HepG2 (cell line): ENCODE measurements at regions not wholly inside any gene's neighbourhood (a gene's known extent, or its start where the extent isn't known, plus 50 kb on each side); places are given as distances from the start of the nearest gene placed in this dataset.

ENCODE experiments used
- ATAC-seq: fragments of 200-7000 bp; cut with Tn5 transposase; 3 replicates; pipeline ENCODE4 v1.9.1; 2020; ENCODE audit warnings: mild to moderate bottlenecking, moderate library complexity
- BruUV-seq: library from RNA; stranded (reverse); fragments of 400-500 nt; replicated peaks from 2 replicates; lab custom pipeline; 2021; lab: Mats Ljungman, UMichigan
- CTCF ChIA-PET: fragments of 300-600 bp; formaldehyde crosslinking; extraction: SDS; loops from one replicate; lab custom pipeline; 2021; ENCODE audit warnings: low total read pairs, inconsistent platforms, low intra/inter-chr PET ratio; lab: Yijun Ruan, JAX
- POLR2A ChIA-PET: fragments of 350-600 bp; sonication (Branson Sonifier 250); formaldehyde crosslinking; loops from one replicate; lab custom pipeline; 2020; ENCODE audit warnings: antibody characterized with exemption, inconsistent platforms; lab: Yijun Ruan, JAX
- DNase-seq: peaks from one replicate; pipeline ENCODE4 v3.0.0-alpha.2; 2015; ENCODE audit warnings: low spot score
- FAIRE-seq: peaks from 3 replicates; lab custom pipeline; 2011; peaks lifted over from hg19 to GRCh38; lab: Jason Lieb, UNC
- H2AFZ ChIP-seq: one replicate; pipeline ENCODE4 v1.6.1; 2011; ENCODE audit warnings: low read length, inconsistent platforms
- H3K27ac ChIP-seq: fragments of 300-600 bp; 3 replicates; pipeline ENCODE4 v1.8.0; 2011; ENCODE audit warnings: mixed run types, mild to moderate bottlenecking, mixed read lengths, low read length, inconsistent platforms; ENCODE audit not compliant: insufficient read depth; ENCODE audit errors: extremely low read length
- H3K27me3 ChIP-seq, 2 experiments: fragments of 200-600 bp in 1 of 2; 2 replicates in 1 of 2; 3 replicates in 1 of 2; pipeline versions ENCODE4 v1.6.0 to v1.8.0; 2011; ENCODE audit warnings: low read length in 2 of 2, mild to moderate bottlenecking in 2 of 2, moderate library complexity in 2 of 2, inconsistent platforms in 1 of 2; ENCODE audit not compliant: insufficient read depth in 2 of 2, control insufficient read depth in 1 of 2
- H3K36me3 ChIP-seq, 2 experiments: fragments of 200-600 bp in 1 of 2; replicated peaks in 1 of 2; 2 replicates in 1 of 2; 3 replicates in 1 of 2; pipeline versions ENCODE4 v1.5.1 to v1.8.0; 2011; ENCODE audit warnings: low read length in 2 of 2, inconsistent platforms in 1 of 2; ENCODE audit not compliant: insufficient read depth in 2 of 2, control insufficient read depth in 1 of 2
- H3K4me1 ChIP-seq: 2 replicates; pipeline ENCODE4 v1.5.1; 2012; ENCODE audit warnings: low read length, inconsistent platforms; ENCODE audit not compliant: insufficient read depth
- H3K4me2 ChIP-seq: 2 replicates; pipeline ENCODE4 v1.6.0; 2011; ENCODE audit warnings: low read depth, low read length, inconsistent platforms
- H3K4me3 ChIP-seq, 3 experiments: fragments of 200-600 bp in 1 of 3; sonication (generic), shearing (Covaris generic) in 1 of 3; replicated peaks in 1 of 3; 2 replicates each; pipeline ENCODE4 v1.5.1; 2011 to 2016; ENCODE audit warnings: low read length in 3 of 3, inconsistent platforms in 2 of 3, low read depth in 2 of 3, mild to moderate bottlenecking in 2 of 3, control low read depth in 1 of 3, mixed read lengths in 1 of 3; ENCODE audit not compliant: insufficient read depth in 1 of 3
- H3K79me2 ChIP-seq: one replicate; pipeline ENCODE4 v1.6.1; 2011; ENCODE audit warnings: low read length, inconsistent platforms; ENCODE audit not compliant: insufficient read depth
- H3K9ac ChIP-seq: 2 replicates; pipeline ENCODE4 v1.6.0; 2011; ENCODE audit warnings: mild to moderate bottlenecking, low read depth, low read length, inconsistent platforms; ENCODE audit not compliant: insufficient read depth
- H3K9me3 ChIP-seq: 2 replicates; pipeline ENCODE4 v1.5.1; 2012; ENCODE audit warnings: mild to moderate bottlenecking, low read length
- H4K20me1 ChIP-seq: 2 replicates; pipeline ENCODE4 v1.6.0; 2011; ENCODE audit warnings: inconsistent platforms, mild to moderate bottlenecking, low read length, moderate library complexity; ENCODE audit not compliant: insufficient read depth
- CBFB ChIP-seq: sonication (generic); formaldehyde crosslinking; IDR thresholded peaks from 2 replicates; pipeline ENCODE4 v1.4.0; 2020; ENCODE audit warnings: missing genetic modification reagents
- CEBPB ChIP-seq: IDR thresholded peaks from 2 replicates; pipeline ENCODE4 v1.6.1; 2011; ENCODE audit warnings: low read depth, low read length, improper control_type of control experiment, borderline replicate concordance
- CHD4 ChIP-seq: fragments of 200-600 bp; sonication (generic); IDR thresholded peaks from 2 replicates; pipeline ENCODE4 v1.7.0; 2017; ENCODE audit warnings: mild to moderate bottlenecking, low read length, borderline replicate concordance
- FOXA1 ChIP-seq, 2 experiments: fragments of 450-650 bp in 1 of 2; sonication (generic) in 1 of 2; formaldehyde crosslinking in 1 of 2; IDR thresholded peaks; 2 replicates each; pipeline versions ENCODE4 v1.4.0 to v1.6.1; 2016 to 2020; ENCODE audit warnings: missing genetic modification reagents in 1 of 2
- GTF3A ChIP-seq: sonication (generic); formaldehyde crosslinking; conservative IDR thresholded peaks from 2 replicates; pipeline ENCODE4 v1.4.0; 2020; ENCODE audit warnings: mild to moderate bottlenecking, missing genetic modification reagents
- KMT2B ChIP-seq: IDR thresholded peaks from 2 replicates; pipeline ENCODE4 v1.6.1; 2016; ENCODE audit warnings: missing genetic modification reagents, missing compliant biosample characterization
- MED1 ChIP-seq: sonication (generic); formaldehyde crosslinking; IDR thresholded peaks from 2 replicates; pipeline ENCODE4 v1.4.0; 2020; ENCODE audit warnings: missing genetic modification reagents
- MED13 ChIP-seq: sonication (generic); formaldehyde crosslinking; IDR thresholded peaks from 2 replicates; pipeline ENCODE4 v1.5.0; 2020; ENCODE audit warnings: missing genetic modification reagents
- MIER3 ChIP-seq: IDR thresholded peaks from 2 replicates; pipeline ENCODE4 v1.6.1; 2016; ENCODE audit warnings: missing compliant biosample characterization, borderline replicate concordance
- PPARG ChIP-seq: conservative IDR thresholded peaks from 2 replicates; pipeline ENCODE4 v1.6.1; 2016; ENCODE audit warnings: missing biosample characterization, missing genetic modification reagents
- SP4 ChIP-seq: sonication (generic); formaldehyde crosslinking; IDR thresholded peaks from 2 replicates; pipeline ENCODE4 v1.8.1; 2023; ENCODE audit warnings: mild to moderate bottlenecking, missing genetic modification reagents
- YEATS4 ChIP-seq: sonication (generic); formaldehyde crosslinking; IDR thresholded peaks from 2 replicates; pipeline ENCODE4 v1.4.0; 2020; ENCODE audit warnings: missing genetic modification reagents, borderline replicate concordance
- ZBTB7A ChIP-seq: sonication (generic); formaldehyde crosslinking; IDR thresholded peaks from 2 replicates; pipeline ENCODE4 v1.8.0; 2022; ENCODE audit warnings: mild to moderate bottlenecking, missing genetic modification reagents
- ZNF367 ChIP-seq: sonication (generic); formaldehyde crosslinking; IDR thresholded peaks from 2 replicates; pipeline ENCODE4 v1.4.0; 2020; ENCODE audit warnings: missing genetic modification reagents, borderline replicate concordance
- ZNF788 ChIP-seq: sonication (generic); formaldehyde crosslinking; IDR thresholded peaks from 2 replicates; pipeline ENCODE4 v1.5.0; 2020; ENCODE audit warnings: mild to moderate bottlenecking, missing genetic modification reagents, borderline replicate concordance
- ZNF816 ChIP-seq: sonication (generic); formaldehyde crosslinking; IDR thresholded peaks from 2 replicates; pipeline ENCODE4 v1.8.0; 2022; ENCODE audit warnings: missing genetic modification reagents, mild to moderate bottlenecking, borderline replicate concordance
- ZNF83 ChIP-seq: sonication (generic); formaldehyde crosslinking; IDR thresholded peaks from 2 replicates; pipeline ENCODE4 v1.4.0; 2020; ENCODE audit warnings: missing genetic modification reagents, mild to moderate bottlenecking, borderline replicate concordance
- WGBS: methylation state at CpG from one replicate; pipeline ENCODE4 v1.1.6; 2017; ENCODE audit warnings: low lambda C conversion rate; 5-methylcytosine and 5-hydroxymethylcytosine counted together
- in situ Hi-C: cut with HindIII; loops from 2 replicates; pipeline ENCODE4 v1.10.0; 2017; ENCODE audit warnings: low pct_unique_long_range_greater_than_20kb; ENCODE audit not compliant: extremely low pct_ligation_motif_present
- intact Hi-C: fragments of 100-400 bp; cut with micrococcal nuclease; formaldehyde crosslinking; loops from one replicate; pipeline ENCODE4 v1.10.0; 2022; ENCODE audit not compliant: unreplicated experiment
- TF ChIP-seq, protein P1 (sequence below): sonication (generic); formaldehyde crosslinking; IDR thresholded peaks from 2 replicates; pipeline ENCODE4 v1.4.0; 2020; ENCODE audit warnings: missing genetic modification reagents
- TF ChIP-seq, protein P2 (sequence below): sonication (generic); formaldehyde crosslinking; IDR thresholded peaks from 2 replicates; pipeline ENCODE4 v1.4.0; 2020; ENCODE audit warnings: missing genetic modification reagents, borderline replicate concordance
- TF ChIP-seq, protein P3 (sequence below): sonication (generic); formaldehyde crosslinking; IDR thresholded peaks from 2 replicates; pipeline ENCODE4 v1.4.0; 2020; ENCODE audit warnings: mild to moderate bottlenecking, missing genetic modification reagents

DNA sequence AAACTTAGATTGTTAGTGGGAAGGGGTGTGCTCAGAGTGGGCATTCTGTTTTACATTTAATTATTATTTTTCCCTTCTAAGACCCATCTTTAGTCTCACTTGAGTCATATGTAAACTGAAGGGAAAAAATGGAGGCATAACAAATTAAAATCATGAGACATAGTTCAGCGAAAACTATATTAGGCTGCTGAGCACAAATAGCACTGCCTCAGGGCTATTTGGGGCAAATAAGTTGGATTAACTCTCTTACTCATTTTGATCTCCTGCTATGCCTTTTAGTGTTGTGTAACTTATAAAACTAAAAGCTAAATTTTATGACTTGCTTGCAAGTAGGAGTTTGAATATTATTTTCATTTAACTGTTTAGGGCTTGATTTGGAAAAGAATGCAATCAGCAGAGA, 1329.2 kb upstream of the PCDH7 start:
- no peak overlapping the region for H3K4me2 ChIP-seq
- H2AFZ ChIP-seq = no peak overlapping the region
- no peak for TF ChIP-seq MED1 (CRISPR knock-in tag)
- TF ChIP-seq ZNF367 (CRISPR knock-in tag) = no peak
- TF ChIP-seq ZNF83 (CRISPR knock-in tag) = no peak
- TF ChIP-seq CBFB (CRISPR knock-in tag) = no peak
- TF ChIP-seq ZBTB7A (CRISPR knock-in tag) = no peak
- TF ChIP-seq GTF3A = no peak
- no peak for TF ChIP-seq MED13 (CRISPR knock-in tag)
- TF ChIP-seq, protein P1, sequence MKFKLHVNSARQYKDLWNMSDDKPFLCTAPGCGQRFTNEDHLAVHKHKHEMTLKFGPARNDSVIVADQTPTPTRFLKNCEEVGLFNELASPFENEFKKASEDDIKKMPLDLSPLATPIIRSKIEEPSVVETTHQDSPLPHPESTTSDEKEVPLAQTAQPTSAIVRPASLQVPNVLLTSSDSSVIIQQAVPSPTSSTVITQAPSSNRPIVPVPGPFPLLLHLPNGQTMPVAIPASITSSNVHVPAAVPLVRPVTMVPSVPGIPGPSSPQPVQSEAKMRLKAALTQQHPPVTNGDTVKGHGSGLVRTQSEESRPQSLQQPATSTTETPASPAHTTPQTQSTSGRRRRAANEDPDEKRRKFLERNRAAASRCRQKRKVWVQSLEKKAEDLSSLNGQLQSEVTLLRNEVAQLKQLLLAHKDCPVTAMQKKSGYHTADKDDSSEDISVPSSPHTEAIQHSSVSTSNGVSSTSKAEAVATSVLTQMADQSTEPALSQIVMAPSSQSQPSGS = no peak
- no peak for TF ChIP-seq CEBPB
- no peak for TF ChIP-seq YEATS4 (CRISPR knock-in tag)
- TF ChIP-seq, protein P2, sequence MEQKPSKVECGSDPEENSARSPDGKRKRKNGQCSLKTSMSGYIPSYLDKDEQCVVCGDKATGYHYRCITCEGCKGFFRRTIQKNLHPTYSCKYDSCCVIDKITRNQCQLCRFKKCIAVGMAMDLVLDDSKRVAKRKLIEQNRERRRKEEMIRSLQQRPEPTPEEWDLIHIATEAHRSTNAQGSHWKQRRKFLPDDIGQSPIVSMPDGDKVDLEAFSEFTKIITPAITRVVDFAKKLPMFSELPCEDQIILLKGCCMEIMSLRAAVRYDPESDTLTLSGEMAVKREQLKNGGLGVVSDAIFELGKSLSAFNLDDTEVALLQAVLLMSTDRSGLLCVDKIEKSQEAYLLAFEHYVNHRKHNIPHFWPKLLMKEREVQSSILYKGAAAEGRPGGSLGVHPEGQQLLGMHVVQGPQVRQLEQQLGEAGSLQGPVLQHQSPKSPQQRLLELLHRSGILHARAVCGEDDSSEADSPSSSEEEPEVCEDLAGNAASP (CRISPR knock-in tag) = no peak
- TF ChIP-seq ZNF816 (CRISPR knock-in tag) = no peak
- TF ChIP-seq PPARG (CRISPR knock-in tag) = no peak
- TF ChIP-seq MIER3 (CRISPR knock-in tag) = no peak
- TF ChIP-seq, protein P3, sequence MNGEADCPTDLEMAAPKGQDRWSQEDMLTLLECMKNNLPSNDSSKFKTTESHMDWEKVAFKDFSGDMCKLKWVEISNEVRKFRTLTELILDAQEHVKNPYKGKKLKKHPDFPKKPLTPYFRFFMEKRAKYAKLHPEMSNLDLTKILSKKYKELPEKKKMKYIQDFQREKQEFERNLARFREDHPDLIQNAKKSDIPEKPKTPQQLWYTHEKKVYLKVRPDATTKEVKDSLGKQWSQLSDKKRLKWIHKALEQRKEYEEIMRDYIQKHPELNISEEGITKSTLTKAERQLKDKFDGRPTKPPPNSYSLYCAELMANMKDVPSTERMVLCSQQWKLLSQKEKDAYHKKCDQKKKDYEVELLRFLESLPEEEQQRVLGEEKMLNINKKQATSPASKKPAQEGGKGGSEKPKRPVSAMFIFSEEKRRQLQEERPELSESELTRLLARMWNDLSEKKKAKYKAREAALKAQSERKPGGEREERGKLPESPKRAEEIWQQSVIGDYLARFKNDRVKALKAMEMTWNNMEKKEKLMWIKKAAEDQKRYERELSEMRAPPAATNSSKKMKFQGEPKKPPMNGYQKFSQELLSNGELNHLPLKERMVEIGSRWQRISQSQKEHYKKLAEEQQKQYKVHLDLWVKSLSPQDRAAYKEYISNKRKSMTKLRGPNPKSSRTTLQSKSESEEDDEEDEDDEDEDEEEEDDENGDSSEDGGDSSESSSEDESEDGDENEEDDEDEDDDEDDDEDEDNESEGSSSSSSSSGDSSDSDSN = no peak
- TF ChIP-seq KMT2B = no peak
- no peak for TF ChIP-seq ZNF788 (CRISPR knock-in tag)
- no peak for TF ChIP-seq SP4 (CRISPR knock-in tag)
- TF ChIP-seq CHD4 = no peak
- TF ChIP-seq FOXA1 (IDR thresholded peaks at IDR 0.05) = no peak
- TF ChIP-seq FOXA1 (CRISPR knock-in tag; IDR thresholded peaks at IDR 0.05) = no peak
- no peaks in the 10 kb centered on the region for H3K79me2 ChIP-seq
- FAIRE-seq (no peak), DNase-seq (no peak), ATAC-seq (no peak)
- intact Hi-C loops (no loop called here), in situ Hi-C loops (no loop called here)
- BruUV-seq = no TSS peak
- H3K9me3 ChIP-seq = peaks cover 88% of the 10 kb centered on the region
- H3K27ac ChIP-seq = no peak overlapping the region
- H3K36me3 ChIP-seq = no peaks in the 10 kb centered on the region
- POLR2A ChIA-PET = no interaction called here
- WGBS = 6% methylated on average over 1 of the region's 1 CpG
- no peaks in the 10 kb centered on the region for H4K20me1 ChIP-seq
- no peak overlapping the region for H3K4me3 ChIP-seq
- H3K9ac ChIP-seq = no peak overlapping the region
- H3K4me1 ChIP-seq = no peaks in the 10 kb centered on the region
- CTCF ChIA-PET = no interaction called here
- H3K27me3 ChIP-seq = no peaks in the 10 kb centered on the region
